HUES48 (cell line): ENCODE measurements at regions not wholly inside any gene's neighbourhood (a gene's known extent, or its start where the extent isn't known, plus 50 kb on each side); places are given as distances from the start of the nearest gene placed in this dataset.
"Not testable (repeated sequence)": the region's sequence is repeated elsewhere in the genome, so short reads cannot be mapped to it uniquely, and the experiment has no call there.

Experiments used
- H3K27ac ChIP-seq: one replicate; pipeline ENCODE4 v1.7.0; 2013; ENCODE audit warnings: low read depth, low read length, inconsistent platforms
- H3K27me3 ChIP-seq: 2 replicates; pipeline ENCODE4 v1.6.1; 2013; ENCODE audit warnings: mild to moderate bottlenecking, low read length; ENCODE audit not compliant: control insufficient read depth, insufficient read depth
- H3K36me3 ChIP-seq: 2 replicates; pipeline ENCODE4 v1.6.1; 2013; ENCODE audit warnings: low read length; ENCODE audit not compliant: control insufficient read depth, insufficient read depth
- H3K4me1 ChIP-seq: 2 replicates; pipeline ENCODE4 v1.6.1; 2013; ENCODE audit warnings: mild to moderate bottlenecking, low read length; ENCODE audit not compliant: control insufficient read depth, insufficient read depth
- H3K4me3 ChIP-seq: 2 replicates; pipeline ENCODE4 v1.5.1; 2013; ENCODE audit warnings: mild to moderate bottlenecking, low read depth, low read length
- H3K9ac ChIP-seq: 2 replicates; pipeline ENCODE4 v1.6.1; 2013; ENCODE audit warnings: mild to moderate bottlenecking, low read depth, low read length, moderate library complexity
- H3K9me3 ChIP-seq: 2 replicates; pipeline ENCODE4 v1.6.1; 2013; ENCODE audit warnings: low read length; ENCODE audit not compliant: control insufficient read depth, insufficient read depth

- H3K27ac ChIP-seq, H3K4me1 ChIP-seq, H3K27me3 ChIP-seq, H3K36me3 ChIP-seq, H3K9ac ChIP-seq, H3K9me3 ChIP-seq, H3K4me3 ChIP-seq: not testable (repeated sequence)
These were observed 100.4 kb upstream of the CCZ1B start for GRCh38 chr7:6926193-6927174.

- H3K4me1 ChIP-seq, H3K36me3 ChIP-seq, H3K27ac ChIP-seq, H3K4me3 ChIP-seq, H3K27me3 ChIP-seq, H3K9ac ChIP-seq, H3K9me3 ChIP-seq: not testable (repeated sequence)
These were observed 101.6 kb upstream of the CCZ1B start for GRCh38 chr7:6927643-6928042.

GRCh38 chr7:6929588-6929987 lies 103.5 kb upstream of the CCZ1B start:
- not testable (repeated sequence) for H3K4me3 ChIP-seq, H3K27ac ChIP-seq, H3K9me3 ChIP-seq, H3K9ac ChIP-seq, H3K4me1 ChIP-seq, H3K27me3 ChIP-seq, H3K36me3 ChIP-seq

- not testable (repeated sequence) for H3K4me1 ChIP-seq, H3K4me3 ChIP-seq, H3K9me3 ChIP-seq, H3K27ac ChIP-seq, H3K27me3 ChIP-seq, H3K36me3 ChIP-seq, H3K9ac ChIP-seq
These were observed 104.1 kb upstream of the CCZ1B start for GRCh38 chr7:6930081-6930635.

- not testable (repeated sequence) for H3K9me3 ChIP-seq, H3K27me3 ChIP-seq, H3K27ac ChIP-seq, H3K9ac ChIP-seq, H3K4me1 ChIP-seq, H3K4me3 ChIP-seq, H3K36me3 ChIP-seq
These were observed 104.7 kb upstream of the CCZ1B start for GRCh38 chr7:6930787-6931186.

- not testable (repeated sequence) for H3K4me3 ChIP-seq, H3K4me1 ChIP-seq, H3K27ac ChIP-seq, H3K27me3 ChIP-seq, H3K36me3 ChIP-seq, H3K9me3 ChIP-seq, H3K9ac ChIP-seq
These were observed 105.4 kb upstream of the CCZ1B start for GRCh38 chr7:6931456-6931855.

GRCh38 chr7:6933954-6934632 lies 108.0 kb upstream of the CCZ1B start:
- H3K4me1 ChIP-seq, H3K4me3 ChIP-seq, H3K9ac ChIP-seq, H3K9me3 ChIP-seq, H3K27ac ChIP-seq, H3K36me3 ChIP-seq, H3K27me3 ChIP-seq: not testable (repeated sequence)

- no peak overlapping the region for H3K4me3 ChIP-seq
These were observed 108.9 kb upstream of the CCZ1B start for GRCh38 chr7:6934981-6935380.

GRCh38 chr7:6936626-6937025 lies 110.6 kb upstream of the CCZ1B start:
- not testable (repeated sequence) for H3K9me3 ChIP-seq, H3K27me3 ChIP-seq, H3K9ac ChIP-seq, H3K27ac ChIP-seq, H3K36me3 ChIP-seq, H3K4me1 ChIP-seq, H3K4me3 ChIP-seq

More at GRCh38 chr7:6934981-6935380, 108.9 kb upstream of the CCZ1B start:
- H3K9me3 ChIP-seq: no peaks in the 10 kb centered on the region
- H3K9ac ChIP-seq: no peak overlapping the region
- H3K27ac ChIP-seq: no peak overlapping the region
- H3K4me1 ChIP-seq: no peaks in the 10 kb centered on the region; the same call in 1 of the 2 replicates
- no peaks in the 10 kb centered on the region for H3K27me3 ChIP-seq
- no peaks in the 10 kb centered on the region for H3K36me3 ChIP-seq

GRCh38 chr7:6937746-6938145 lies 111.7 kb upstream of the CCZ1B start:
- not testable (repeated sequence) for H3K27me3 ChIP-seq, H3K36me3 ChIP-seq, H3K9me3 ChIP-seq, H3K4me1 ChIP-seq, H3K4me3 ChIP-seq, H3K9ac ChIP-seq, H3K27ac ChIP-seq

GRCh38 chr7:6938284-6938683 lies 112.2 kb upstream of the CCZ1B start:
- H3K4me3 ChIP-seq, H3K4me1 ChIP-seq, H3K9ac ChIP-seq, H3K27me3 ChIP-seq, H3K36me3 ChIP-seq, H3K27ac ChIP-seq, H3K9me3 ChIP-seq: not testable (repeated sequence)
